ENCODE measurements at regions not wholly inside any gene's neighbourhood (a gene's known extent, or its start where the extent isn't known, plus 50 kb on each side); places are given as distances from the start of the nearest gene placed in this dataset.
A peak's percentile ranks its signal among the peaks of the same experiment; 100 is the strongest.
"Not testable (repeated sequence)": the region's sequence is repeated elsewhere in the genome, so short reads cannot be mapped to it uniquely, and the experiment has no call there.

DNA sequence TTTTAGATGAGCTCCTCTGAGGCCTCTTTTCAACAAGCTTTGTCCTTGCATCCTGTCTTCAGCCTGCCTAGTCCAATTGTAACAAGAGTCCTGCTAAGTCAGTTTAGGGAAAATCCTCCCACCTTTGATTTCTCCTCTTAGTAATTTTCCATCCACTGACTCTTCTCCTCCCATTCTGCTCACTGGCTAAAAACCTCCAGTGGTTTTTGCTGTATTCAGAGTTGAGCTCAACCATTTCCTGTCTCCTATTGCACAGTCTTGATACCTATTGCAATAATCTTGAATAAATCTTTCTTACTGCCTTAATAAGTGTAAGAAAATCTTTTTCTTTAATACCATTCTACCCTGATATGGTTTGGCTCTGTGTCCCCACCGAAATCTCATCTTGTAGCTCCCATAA is 117.8 kb upstream of the ENPP6 start:
- DNase-seq (ENCODE audit: low spot score): no peak

DNA sequence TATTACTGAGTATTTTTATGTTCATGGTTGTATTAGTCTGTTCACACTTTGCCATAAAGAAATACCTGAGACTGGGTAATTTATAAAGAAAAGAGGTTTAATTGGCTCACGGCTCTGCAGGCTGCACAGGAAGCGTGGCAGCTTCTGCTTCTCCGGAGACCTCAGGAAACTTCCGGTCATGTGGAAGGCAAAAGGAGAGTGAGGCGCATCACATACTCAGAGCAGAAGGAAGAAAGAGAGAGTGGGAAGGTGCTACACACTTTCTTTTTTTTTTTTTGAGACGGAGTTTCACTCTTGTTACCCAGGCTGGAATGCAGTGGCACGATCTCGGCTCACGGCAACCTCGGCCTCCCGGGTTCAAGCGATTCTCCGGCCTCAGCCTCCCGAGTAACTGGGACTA is 115.8 kb upstream of the ENPP6 start:
- DNase-seq (ENCODE audit: low spot score): not testable (repeated sequence)

DNA sequence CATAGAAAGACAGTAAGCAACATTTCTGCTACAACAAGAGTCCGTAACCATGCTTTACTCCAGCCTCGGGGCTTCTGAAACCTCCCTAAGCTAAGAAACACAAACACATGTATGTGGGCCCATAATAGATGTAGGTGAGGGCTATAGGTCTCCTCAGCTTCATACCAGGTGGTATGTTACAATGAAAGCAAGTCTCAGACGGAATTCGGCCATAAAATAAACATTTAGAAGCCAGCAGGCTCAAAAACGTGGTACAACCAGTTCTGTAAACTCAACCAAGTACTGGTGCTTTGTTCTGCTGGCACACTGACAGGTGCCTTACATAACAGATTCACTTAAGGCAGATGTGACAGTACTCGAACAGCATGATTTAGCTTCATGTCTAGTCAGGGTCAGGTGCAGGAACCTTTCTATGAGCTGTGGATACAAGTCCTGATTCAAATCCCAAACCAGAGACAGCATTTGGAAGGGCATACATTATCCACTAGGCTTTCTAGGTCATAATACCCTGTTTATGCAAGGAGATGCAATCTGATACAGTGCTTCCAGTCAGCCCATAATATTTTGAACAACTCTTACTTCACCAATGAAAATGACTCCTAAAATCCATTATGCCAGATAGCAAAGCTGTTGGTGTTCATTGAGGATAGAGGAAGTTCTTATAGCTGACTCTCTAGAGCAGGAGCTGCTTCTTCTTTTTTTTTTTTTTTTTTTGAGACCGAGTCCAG is 113.8 kb upstream of the ENPP6 start:
- no peak for DNase-seq (ENCODE audit: low spot score)

DNA sequence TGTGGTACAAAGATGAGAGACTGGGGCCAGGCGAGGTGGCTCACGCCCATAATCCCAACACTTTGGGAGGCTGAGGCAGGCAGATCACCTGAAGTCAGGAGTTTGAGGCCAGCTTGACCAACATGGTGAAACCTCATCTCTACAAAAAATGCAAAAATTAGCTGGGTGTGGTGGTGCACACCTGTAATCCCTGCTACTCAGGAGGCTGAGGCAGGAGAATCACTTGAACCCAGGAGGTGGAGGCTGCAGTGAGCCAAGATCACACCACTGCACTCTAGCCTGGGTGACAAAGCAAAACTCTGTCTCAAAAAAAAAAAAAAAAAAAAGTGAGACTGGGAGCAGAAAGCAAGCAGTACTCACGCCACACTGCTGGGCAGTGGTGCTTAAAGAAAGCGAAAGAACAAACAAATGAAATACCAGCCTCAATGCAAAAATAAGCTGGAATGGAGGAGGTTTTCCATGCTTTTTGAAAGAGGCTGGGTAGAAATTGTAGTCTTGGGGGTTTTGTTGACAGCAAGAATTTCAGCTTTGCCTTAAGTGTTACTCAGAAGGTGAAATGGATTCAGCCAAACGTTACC is 112.9 kb upstream of the ENPP6 start:
- not testable (repeated sequence) for DNase-seq (ENCODE audit: low spot score)

DNA sequence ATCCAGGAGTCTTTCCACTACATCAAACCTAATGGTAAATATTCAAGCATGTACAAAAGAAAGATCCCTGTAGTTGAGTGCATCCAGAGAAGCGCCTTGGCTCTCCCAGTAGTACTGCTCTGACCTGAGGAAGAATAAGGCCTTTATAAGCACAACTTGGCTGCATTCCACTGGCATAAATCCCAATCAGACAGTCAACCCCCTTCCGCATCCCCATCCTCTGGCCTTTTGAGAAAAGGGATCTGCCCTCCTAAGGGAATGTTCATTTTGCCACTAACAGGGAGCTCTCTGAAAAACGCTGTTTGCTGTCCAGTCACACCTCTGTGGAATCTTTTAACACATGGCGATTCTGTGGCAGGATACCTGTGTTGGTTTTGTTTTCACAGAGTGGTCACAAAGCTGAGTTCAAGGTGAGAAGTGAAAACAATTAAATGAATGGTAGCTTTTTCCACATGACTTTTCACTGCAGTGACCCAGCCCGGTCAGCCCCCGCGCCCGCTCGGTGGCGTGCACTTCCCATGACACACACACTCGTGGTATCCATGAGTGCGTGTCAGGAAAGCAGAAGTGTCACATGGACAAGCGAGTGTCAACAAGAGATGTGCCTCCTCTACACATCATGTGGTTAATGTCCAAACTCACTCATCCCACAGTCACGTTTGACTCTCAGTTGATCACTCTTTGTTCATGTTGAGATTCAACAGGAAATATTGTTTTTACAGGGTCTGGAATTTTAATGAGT is 112.2 kb upstream of the ENPP6 start:
- DNase-seq (ENCODE audit: low spot score): no peak

DNA sequence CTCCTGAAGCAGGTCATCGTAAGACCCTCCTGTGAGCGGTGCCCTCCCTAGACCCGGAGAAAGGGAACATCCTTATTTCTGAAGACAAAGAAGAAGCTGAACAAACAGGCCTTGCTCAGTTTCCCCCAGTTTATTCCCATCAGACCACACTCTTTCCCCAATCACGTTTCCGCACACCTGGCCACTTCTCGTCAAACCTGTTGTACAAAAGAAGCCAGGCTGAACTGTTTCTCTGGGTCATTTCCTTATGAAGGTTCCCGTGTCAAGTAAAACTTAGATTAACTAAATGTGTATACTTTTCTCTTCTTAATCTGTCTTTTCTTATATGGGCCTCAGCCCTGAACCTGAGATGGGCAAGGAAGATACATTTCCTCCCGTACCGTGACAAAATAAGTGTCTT is 111.6 kb upstream of the ENPP6 start:
- DNase-seq (ENCODE audit: low spot score): no peak

DNA sequence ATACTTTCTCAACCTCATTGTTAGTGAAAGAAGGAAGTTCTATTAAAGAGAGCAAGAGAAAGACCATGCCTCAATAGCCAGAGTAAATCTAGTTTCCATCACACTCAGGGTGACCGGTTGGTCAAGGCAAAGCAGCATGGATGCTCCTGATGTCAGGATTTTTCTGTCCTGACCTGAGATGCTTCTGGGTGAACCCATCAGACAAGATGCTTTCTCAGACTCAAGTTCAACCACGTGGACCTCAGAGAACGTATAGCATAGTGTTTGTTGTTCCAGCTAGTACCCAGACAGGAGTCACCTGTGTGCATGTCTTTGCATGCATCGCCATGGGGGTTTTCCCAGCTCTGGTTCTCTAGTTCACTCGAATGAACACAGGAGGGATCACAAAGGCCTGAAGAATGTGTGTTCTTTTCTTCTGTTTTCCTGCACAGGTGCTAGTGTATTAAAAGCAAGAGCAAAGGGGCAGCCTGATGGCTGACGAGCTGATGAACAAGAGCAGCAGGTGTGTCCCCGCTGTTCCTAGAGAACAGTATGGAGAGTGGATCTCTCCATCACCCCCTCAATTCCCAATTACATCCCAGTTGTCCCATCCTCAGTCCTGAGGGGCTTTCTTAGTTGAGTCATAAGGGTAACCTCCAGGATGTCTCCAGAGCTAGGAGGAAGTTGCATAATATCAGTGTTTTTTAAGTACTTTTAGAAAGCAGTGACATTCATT is 110.5 kb upstream of the ENPP6 start:
- DNase-seq (ENCODE audit: low spot score): no peak

DNA sequence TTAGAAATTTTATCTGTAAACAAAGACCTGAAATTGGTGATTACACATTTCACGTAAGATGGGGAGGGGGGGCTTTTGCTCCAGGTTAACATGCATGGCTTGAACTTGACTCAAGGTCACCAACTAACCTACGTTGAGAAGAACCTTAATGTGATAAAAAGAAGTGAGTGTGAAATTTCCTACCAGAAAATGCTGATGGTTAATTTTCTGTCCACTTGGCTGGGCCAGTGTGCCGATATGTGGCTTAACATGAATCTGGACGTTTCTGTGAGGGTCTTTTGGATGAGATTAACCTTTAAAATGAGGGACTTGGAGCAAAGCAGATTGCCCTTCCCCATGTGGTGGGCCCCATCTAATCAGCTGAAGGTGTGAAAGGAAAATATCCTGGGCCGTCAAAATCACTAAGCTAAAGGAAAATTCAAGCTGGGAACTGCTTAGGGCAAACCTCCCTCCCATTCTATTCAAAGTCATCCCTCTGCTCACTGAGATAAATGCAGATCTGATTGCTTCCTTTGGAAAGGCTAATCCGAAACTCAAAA is 107.3 kb upstream of the ENPP6 start:
- no peak for DNase-seq (ENCODE audit: low spot score)

DNA sequence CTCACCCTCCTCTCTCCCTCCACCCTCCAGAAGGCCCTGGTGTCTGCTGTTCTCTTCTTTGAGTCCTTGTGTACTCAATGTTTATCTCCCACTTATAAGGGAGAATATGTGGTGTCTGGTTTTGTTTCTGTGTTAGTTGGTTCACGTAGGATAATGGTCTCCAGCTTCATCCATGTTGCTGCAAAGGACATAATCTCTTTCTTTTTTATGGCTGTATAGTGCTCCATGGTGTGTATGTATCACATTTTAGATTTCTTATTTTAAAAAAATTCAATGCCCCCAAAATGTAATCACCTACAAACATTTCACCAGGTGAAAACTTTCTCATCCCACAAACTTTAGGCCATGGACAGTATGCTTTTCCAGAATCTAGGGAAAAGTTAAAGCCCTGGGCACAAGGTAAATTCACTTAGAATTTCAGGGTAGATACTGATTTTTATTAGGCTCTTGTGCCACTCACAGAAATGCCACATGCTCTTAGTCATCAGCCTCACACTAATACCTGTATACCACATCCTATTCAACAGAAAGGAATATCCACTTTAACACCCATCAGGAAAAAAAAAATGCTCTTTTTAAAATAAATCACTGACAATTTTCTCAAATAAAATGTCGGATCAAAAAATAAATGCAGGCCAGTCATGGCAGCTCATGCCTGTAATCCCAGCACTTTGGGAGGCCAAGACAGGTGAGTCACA is 104.8 kb upstream of the ENPP6 start:
- DNase-seq (ENCODE audit: low spot score): peak; percentile 39

DNA sequence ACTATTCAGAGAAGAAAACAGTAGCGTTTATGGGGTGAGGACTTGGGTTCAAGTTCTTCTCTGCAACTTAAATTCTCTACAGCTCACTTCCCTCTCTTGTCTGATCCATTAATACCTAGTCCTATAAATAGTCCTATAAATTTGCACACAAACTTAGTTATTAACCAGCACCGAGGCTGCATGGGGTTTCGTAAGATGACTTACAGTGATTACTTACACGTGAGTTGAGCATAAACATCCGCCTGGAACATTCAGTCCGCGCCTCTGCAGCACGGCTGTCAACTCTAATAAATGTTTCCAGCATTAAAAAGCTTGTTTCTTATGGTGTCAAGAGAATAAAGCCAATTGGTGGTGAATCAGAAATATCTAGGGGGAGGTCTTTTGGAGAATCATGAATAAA is 103.0 kb upstream of the ENPP6 start:
- no peak for DNase-seq (ENCODE audit: low spot score)

DNA sequence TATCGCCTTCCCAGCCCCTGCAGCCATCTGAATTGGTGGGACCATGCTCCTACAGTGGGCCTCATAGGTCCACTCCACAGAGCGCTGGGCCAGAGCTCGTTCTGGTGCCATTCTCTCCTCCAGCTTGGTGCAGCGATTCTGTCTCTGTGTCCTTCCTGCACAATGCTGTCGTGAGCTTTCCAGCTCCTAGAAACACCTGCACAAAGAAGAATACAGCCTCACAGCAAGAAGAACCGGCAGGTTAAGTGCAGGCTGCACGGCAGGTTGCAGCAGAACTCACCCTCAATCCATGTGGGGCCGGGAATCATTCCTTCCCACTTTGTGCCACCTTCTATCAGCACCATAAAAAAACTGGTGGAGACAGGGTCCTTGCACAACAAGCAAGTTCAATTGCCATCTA is 101.2 kb upstream of the ENPP6 start:
- DNase-seq (ENCODE audit: low spot score): no peak

DNA sequence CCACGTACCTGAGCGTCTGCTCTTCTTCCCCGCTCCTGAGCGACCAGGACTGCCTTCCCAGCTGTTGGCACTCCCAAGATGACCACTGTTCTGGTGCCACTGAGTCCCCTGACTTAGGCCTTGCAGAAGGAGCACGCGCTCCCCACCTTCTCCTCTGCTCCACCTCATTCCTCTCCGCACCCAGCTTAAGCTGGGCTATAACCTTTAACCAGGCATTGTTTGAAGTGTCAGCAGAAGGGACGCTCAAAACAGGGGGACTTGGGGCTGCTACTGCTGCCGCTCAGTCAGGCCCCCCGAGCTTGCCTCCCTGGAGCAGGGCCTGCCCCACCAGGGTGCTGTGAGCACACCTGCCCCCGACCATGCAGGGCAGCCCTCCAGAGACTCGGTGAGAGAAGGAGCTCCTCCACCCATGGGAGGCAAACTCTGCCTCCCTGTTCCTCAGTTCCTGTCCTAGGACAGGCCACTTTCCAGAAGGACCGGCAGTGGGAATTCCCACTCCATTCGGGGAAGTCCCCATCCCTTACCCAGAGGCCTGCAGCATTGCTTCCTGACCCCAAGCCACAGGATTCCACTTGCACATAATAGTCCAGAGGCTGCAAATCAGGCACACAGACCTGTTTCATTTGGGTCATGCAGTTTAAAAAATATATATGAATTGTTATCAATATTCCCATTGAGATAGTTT is 99.7 kb upstream of the ENPP6 start:
- no peak for DNase-seq (ENCODE audit: low spot score)

DNA sequence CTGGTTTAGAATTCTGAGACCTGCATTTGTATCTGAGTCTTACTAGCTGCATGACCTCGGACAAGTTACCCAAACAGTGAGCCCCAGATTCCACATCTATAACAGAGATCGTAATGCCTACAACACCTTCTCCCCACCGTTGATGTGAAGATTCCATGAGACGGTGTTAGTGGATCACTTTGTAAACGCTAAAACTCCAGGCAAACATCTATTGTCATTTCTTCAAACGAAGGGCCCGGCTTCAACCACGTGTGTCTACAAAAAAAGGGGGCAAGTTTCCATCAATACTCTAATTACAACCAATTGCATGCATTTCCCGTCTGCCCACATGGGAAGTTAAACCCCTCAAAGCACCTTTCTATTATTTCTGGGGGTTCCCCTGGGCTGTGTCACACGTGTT is 99.1 kb upstream of the ENPP6 start:
- no peak for DNase-seq (ENCODE audit: low spot score)

DNA sequence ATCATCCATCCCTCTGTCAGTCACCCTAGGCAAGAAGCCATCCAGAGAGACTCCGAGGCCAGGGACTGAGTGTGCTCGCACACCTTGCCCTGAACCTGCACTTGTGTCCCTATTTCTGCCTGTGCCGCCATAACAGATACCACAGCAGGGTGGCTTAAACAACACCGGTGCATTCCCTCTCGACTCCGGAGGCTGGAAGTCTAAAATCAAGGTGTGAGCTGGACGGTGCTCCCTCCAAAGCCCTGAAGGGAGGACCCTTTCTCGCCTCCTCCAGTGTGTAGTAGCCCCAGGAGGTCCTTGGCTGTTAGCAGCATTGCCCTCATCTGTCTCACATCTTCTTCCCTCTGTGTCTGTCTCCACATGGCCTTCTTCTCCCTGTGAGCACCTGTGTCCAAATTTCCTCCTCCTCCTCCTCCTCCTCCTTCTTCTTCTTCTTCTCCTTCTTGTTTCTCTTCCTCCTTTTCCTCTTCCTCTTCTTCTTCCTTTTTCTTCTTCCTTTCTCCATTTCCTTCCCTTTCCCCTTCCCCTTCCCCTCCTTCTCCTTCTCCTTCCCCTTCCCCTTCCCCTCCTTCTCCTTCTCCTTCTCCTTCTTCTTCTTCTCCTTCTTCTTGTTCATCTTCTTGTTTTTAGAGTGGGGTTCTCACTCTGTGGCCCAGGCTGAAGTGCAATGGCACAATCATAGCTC is 98.1 kb upstream of the ENPP6 start:
- no peak for DNase-seq (ENCODE audit: low spot score)

DNA sequence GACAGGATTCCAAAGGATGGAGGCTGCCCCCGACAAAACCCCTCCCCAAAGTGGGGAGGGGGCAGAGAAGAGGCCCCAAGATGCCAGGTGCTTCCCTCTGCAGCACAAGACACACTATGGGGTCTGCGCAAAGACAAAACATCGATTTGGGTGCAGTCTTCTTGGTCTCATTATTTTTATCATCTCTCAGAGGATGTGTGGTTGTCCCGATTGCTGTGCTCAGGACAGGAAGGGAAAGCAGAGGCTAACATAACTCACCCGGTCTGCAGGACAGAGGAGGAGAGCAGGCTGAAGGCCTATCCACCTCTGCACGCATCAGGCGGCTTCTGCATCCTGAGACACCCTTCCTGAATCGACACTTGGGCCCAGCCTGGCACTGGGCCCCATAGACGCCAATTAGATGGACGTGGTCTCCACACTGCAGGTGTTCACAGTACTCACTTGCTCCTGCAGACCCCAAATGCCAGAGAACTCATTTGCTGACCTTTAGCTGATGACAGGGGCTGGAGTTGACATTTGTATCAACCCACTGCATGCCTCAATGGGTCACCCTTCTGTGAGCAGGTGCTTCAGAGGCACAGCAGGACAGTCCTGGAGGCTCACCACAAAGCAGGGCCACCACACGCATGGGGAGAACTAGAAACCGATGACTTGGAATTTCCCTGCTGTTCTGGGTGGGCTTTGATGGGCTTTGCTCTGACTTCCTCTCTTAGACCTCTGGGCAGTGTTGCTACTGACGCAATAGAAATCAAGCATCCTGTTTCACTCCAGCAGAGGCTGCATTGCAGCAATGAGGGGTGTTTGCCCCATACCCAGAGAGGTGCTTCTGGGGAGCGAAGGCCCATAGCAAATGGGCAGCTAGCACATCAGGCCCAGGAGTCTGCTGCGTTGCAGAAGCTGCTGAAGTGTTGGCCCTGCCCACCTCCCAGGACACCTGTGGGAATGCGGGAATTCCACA is 96.3 kb upstream of the ENPP6 start:
- DNase-seq (ENCODE audit: low spot score): no peak

DNA sequence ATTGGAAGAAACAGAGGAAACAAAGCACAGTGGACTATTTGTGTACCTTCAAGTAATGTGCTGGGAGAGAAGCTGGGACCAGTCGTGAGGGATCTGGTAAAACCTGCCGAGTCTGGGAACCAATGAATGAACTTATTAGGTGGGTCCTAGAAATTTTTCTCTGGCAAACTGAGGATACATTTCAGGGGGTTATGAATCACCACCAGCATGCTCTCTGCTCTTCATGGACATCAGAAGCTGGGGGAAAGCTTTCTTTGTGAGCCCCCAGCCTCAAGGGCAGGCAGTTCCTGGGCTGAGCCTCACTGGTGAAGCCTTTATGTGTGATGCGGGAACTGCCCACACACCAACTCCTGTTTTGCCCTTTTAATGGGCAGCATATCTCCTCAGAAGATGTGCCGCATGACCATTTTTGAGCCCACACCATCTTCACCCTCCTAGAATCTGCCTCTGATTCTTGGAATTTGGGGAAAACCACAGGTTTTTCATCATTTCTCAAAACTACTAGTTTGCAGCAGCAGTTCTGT is 95.4 kb upstream of the ENPP6 start:
- no peak for DNase-seq (ENCODE audit: low spot score)

DNA sequence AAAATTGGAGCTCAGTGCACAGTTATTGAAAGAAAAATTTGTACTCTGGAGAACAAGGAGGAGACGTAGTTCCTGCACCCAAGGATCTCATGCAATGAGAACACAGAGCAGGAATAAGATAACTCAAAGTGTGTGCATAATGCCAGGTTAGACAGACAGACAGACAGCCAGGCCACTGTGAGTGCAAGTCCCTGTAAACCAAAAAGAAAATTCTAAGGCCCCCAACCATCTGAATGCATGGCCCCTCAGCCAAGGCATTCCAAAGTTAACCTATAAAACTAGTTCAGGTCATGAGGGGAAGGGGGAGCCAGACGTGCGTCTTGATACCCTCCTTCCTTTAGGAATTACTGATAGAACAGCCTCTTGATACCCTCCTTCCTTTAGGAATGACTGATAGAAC is 94.5 kb upstream of the ENPP6 start:
- DNase-seq (ENCODE audit: low spot score): no peak

DNA sequence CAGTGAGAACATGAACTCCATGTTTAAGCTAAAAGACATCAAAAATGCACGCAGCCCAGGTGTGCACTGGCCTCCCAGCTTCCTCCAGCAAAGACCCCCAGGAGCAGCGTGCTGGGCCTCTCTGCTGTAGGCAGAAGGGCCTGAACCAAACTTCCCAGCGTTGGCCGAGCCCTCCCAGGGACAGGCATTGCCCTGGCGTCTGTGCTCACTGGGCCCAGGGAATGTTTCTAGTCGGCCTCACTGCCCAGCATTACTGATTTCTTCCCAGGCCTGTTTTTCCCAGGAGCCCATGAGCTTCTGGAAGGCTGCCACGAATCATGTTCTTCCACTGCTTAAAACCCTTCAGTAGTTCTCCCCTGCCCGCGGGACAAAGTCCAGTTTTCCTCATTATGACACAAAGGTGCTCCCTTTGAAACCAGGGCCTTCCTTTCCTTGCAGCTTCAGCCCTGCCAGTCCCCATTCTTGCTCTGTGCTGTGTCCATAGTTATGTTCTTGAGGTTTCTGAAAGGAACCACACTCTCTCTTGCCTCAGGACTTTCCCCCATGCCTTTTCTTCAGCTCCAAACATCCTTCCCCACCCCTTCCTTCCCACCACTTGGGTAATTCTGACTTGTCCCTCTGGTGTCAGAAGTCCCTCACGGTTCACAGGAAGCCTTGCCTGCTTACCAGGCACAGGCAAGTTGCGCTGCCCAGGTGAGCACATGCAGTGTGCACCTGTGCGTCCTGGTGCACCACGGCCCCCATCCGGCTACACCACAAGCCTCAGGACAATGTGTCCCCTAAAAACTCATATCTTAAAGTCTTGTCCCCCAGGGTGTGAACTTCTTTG is 93.4 kb upstream of the ENPP6 start:
- no peak for DNase-seq (ENCODE audit: low spot score)
